ENCODE measurements at regions not wholly inside any gene's neighbourhood (a gene's known extent, or its start where the extent isn't known, plus 50 kb on each side); places are given as distances from the start of the nearest gene placed in this dataset.

DNA sequence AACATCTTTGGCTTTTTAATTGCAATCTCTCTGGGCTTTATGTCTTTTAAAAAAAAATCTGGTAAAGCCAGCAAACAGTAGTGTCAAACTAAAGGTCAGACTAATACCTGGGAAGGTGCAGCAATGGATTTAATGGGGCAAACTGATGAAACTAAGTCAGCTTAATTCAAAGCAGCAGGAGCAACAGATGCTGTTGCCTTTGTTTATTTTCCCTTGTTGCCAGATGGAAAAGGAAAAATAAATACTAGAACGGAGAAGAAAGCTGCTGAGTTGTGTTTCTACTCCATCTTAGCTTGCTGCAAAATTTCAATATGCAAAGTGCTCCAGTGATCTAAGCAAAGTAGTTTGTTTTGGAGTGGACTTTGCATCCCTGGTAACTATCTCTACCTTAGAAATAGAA, 1097.8 kb downstream of the PCDH17 start:
- no peaks in the 10 kb centered on the region for H3K36me3 ChIP-seq
- H3K4me1 ChIP-seq = no peaks in the 10 kb centered on the region
- H3K27me3 ChIP-seq = no peaks in the 10 kb centered on the region
- H3K9me3 ChIP-seq = no peaks in the 10 kb centered on the region
- TF ChIP-seq, protein P1, sequence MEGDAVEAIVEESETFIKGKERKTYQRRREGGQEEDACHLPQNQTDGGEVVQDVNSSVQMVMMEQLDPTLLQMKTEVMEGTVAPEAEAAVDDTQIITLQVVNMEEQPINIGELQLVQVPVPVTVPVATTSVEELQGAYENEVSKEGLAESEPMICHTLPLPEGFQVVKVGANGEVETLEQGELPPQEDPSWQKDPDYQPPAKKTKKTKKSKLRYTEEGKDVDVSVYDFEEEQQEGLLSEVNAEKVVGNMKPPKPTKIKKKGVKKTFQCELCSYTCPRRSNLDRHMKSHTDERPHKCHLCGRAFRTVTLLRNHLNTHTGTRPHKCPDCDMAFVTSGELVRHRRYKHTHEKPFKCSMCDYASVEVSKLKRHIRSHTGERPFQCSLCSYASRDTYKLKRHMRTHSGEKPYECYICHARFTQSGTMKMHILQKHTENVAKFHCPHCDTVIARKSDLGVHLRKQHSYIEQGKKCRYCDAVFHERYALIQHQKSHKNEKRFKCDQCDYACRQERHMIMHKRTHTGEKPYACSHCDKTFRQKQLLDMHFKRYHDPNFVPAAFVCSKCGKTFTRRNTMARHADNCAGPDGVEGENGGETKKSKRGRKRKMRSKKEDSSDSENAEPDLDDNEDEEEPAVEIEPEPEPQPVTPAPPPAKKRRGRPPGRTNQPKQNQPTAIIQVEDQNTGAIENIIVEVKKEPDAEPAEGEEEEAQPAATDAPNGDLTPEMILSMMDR (IDR thresholded peaks at IDR 0.05) = no peak
- no peak for TF ChIP-seq POLR2A (IDR thresholded peaks at IDR 0.05)
- DNase-seq (no peak), ATAC-seq (no peak)
- H3K27ac ChIP-seq = no peak overlapping the region
- H3K4me3 ChIP-seq = no peak overlapping the region
- WGBS, 4 donors = 47 to 72% (median 59%) methylated on average over 1 of the region's 1 CpG
- intact Hi-C loops (cut with DNase I) = no loop called here

DNA sequence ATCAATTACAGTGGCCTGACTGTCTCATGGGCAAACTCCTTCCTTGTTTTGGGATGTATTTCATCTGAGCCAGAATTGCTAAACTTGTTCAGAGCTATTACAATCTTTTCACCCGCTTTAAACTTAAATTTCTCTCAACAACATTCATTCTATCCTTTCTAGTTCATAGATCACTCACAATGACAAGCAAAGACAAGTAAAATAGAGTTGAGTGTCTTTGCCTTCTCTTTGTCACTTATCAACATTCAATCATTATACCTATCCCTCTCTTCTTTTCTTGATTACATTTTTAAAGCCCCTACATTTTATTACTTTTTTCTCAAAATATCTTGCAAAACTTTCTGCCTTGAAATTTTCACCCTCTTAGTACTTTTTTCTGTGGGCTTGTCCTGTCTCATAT, 1113.1 kb downstream of the PCDH17 start:
- no peak for DNase-seq
- ATAC-seq = no peak
- 89 to 99% (median 93%) methylated on average over 1 of the region's 1 CpG for WGBS, 4 donors

DNA sequence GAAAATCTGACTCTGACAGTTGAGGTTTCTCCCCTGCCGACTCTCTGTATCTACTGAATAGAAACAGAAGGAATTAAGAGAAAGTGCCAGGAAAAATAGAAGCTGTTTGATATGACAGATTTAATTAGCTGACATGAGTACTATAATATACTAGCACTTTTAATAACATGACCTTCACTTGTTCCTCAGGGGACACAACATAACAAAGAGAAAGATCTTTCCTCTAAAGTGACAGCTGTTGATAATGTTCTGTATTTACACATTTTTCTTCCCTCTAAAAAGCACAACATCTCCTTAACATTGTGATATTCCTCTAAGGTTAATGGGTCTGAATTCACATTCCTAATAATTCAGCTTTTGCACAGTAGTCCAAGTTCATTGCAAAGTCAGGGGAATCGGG, 1136.0 kb downstream of the PCDH17 start:
- TF ChIP-seq, protein P1 (IDR thresholded peaks at IDR 0.05) = no peak
- no peak for TF ChIP-seq POLR2A (IDR thresholded peaks at IDR 0.05)
- no peak overlapping the region for H3K4me3 ChIP-seq
- no peaks in the 10 kb centered on the region for H3K36me3 ChIP-seq
- no peaks in the 10 kb centered on the region for H3K9me3 ChIP-seq
- H3K4me1 ChIP-seq = peaks cover 0 to 9% (median 0%) of the 10 kb centered on the region in 12 donors
- 32 to 45% (median 39%) methylated on average over 2 of the region's 2 CpGs for WGBS, 4 donors
- DNase-seq (no peak), ATAC-seq (no peak)
- no peaks in the 10 kb centered on the region for H3K27me3 ChIP-seq
- H3K27ac ChIP-seq = no peak overlapping the region
- intact Hi-C loops (cut with DNase I) = no loop called here

More for the DNA sequence above, 1113.1 kb downstream of the PCDH17 start:
- no peak overlapping the region for H3K4me3 ChIP-seq
- no peak overlapping the region for H3K27ac ChIP-seq
- intact Hi-C loops (cut with DNase I) = no loop called here
- H3K27me3 ChIP-seq = no peaks in the 10 kb centered on the region
- no peaks in the 10 kb centered on the region for H3K9me3 ChIP-seq
- no peaks in the 10 kb centered on the region for H3K4me1 ChIP-seq
- H3K36me3 ChIP-seq = no peaks in the 10 kb centered on the region
- no peak for TF ChIP-seq POLR2A (IDR thresholded peaks at IDR 0.05)
- TF ChIP-seq, protein P1 (IDR thresholded peaks at IDR 0.05) = no peak

DNA sequence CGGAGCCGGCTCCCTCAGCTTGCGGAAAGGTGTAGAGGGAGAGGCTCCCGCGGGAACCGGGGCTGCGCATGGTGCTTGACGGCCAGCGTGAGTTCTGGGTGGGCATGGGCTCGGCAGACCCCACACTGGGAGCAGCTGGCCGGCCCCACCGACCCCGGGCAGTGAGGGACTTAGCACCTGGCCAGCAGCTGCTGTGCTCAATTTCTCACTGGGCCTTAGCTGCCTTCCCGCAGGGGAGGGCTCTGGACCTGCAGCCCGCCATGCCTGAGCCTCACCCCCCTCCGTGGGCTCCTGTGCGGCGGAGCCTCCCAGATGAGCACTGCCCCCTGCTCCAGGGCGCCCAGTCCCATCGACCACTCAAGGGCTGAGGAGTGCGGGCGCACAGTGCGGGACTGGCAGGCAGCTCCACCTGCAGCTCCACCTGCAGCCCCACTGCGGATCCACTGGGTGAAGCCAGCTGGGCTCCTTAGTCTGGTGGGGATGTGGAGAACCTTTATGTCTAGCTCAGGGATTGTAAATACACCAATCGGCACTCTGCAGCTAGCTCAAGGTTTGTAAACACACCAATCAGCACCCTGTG, 1141.8 kb downstream of the PCDH17 start:
- 95 to 100% (median 98%) methylated on average over 11 to 25 of the region's 25 CpGs for WGBS, 4 donors
- Histone ChIP-seq H3K27ac (no peak overlapping the region), H3K36me3 (no peaks in the 10 kb centered on the region), H3K9me3 (peaks cover 0 to 8% (median 0%) of the 10 kb centered on the region in 12 donors), H3K27me3 (no peaks in the 10 kb centered on the region), H3K4me1 (peaks cover 0 to 2% (median 0%) of the 10 kb centered on the region in 12 donors), H3K4me3 (no peak overlapping the region)
- intact Hi-C loops (cut with DNase I) = no loop called here
- DNase-seq = no peak
- ATAC-seq = no peak
- TF ChIP-seq, protein P1 (IDR thresholded peaks at IDR 0.05) = no peak
- TF ChIP-seq POLR2A (IDR thresholded peaks at IDR 0.05) = no peak

Measured in heart left ventricle (tissue), 16 donors.